ENCODE measurements at regions not wholly inside any gene's neighbourhood (a gene's known extent, or its start where the extent isn't known, plus 50 kb on each side); places are given as distances from the start of the nearest gene placed in this dataset.
"Not testable (repeated sequence)": the region's sequence is repeated elsewhere in the genome, so short reads cannot be mapped to it uniquely, and the experiment has no call there.

DNA sequence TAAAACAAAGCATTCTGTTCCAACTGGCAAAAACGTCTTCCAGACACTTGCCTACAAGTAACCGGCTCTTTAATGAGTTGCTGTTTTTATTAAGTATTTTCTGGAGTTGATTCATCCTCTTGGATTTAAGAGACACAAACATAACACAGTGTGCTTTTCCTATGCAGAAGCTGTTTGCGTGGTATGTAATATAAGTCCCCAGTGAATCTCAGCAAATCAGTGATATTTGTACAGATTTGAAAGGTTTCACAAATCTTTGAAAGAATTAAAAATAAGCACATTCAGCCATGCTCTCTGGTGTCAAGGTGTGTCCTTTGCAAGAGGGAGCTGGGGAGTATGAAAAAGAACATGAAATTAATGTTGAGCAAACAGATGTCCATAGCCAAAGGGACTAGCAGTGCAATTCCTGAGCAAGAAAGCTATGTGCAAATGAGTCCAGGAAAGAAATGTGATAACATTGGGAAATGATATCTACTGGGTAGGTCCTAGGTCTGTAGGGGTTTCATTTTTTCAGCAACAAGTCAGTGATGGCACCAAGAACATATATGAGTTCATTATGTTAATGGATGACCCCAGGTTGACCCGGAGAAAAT lies 170.1 kb upstream of the PHACTR1 start:
- DNase-seq (ENCODE audit: low spot score): no peak

- no peak for DNase-seq (ENCODE audit: low spot score)
Observed at GRCh38 chr6:12548526-12548925, 168.0 kb upstream of the PHACTR1 start.

DNA sequence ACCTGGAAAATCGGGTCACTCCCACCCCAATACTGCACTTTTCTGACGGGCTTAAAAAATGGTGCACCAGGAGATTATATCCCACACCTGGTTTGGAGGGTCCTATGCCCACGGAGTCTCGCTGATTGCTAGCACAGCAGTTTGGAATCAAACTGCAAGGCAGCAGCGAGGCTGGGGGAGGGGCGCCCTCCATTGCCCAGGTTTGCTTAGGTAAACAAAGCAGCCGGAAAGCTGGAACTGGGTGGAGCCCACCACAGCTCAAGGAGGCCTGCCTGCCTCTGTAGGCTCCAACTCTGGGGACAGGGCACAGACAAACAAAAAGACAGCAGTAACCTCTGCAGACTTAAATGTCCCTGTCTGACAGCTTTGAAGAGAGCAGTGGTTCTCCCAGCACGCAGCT lies 167.1 kb upstream of the PHACTR1 start:
- DNase-seq (ENCODE audit: low spot score): not testable (repeated sequence)

DNA sequence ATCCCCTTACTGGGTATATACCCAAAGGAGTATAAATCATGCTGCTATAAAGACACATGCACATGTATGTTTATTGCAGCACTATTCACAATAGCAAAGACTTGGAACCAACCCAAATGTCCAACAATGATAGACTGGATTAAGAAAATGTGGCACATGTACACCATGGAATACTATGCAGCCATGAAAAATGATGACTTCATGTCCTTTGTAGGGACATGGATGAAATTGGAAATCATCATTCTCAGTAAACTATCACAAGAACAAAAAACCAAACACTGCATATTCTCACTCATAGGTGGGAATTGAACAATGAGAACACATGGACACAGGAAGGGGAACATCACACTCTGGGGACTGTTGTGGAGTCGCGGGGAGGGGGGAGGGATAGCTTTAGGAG lies 161.7 kb upstream of the PHACTR1 start:
- not testable (repeated sequence) for DNase-seq (ENCODE audit: low spot score)

DNA sequence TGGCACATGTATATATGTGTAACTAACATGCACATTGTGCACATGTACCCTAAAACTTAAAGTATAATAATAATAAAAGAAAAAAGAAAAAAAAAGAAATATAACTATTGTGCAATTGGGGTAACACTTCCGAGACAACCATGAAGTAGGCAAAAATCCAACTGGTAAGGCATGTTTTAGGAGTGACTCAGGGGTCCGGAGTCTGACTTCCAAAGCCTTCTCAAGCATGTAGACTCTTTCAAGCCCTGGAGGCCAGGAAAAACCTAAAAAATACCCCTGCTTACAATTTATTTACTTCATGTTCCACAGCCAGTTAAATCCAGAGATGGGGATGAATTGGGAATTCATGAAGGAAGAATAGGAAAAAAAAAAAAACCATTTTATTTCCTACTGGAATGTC lies 161.3 kb upstream of the PHACTR1 start:
- no peak for DNase-seq (ENCODE audit: low spot score)

DNA sequence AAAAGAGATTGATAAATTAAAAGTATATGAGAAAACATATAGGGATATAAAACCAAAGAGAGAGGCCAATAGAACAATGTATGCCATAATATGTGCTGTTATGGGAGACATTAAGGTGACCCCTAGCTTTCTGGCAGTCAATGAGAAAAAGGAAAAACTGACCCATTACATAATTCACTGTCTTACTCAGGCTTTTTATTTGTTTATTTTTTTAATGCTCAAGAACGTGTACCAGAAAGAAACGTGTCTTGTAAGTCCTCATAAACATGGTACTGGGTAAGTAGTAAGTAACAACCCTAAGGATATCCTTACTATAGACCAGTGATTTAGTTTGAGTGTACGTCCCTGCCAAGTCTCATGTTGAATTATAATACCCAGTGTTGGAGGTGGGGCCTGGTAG lies 160.8 kb upstream of the PHACTR1 start:
- DNase-seq (ENCODE audit: low spot score): no peak

- no peak for DNase-seq (ENCODE audit: low spot score)
Observed at GRCh38 chr6:12557765-12558164, 158.8 kb upstream of the PHACTR1 start.

GRCh38 chr6:12560315-12560714 lies 156.3 kb upstream of the PHACTR1 start:
- DNase-seq (ENCODE audit: low spot score): no peak

GRCh38 chr6:12566618-12567123 lies 149.9 kb upstream of the PHACTR1 start:
- DNase-seq (ENCODE audit: low spot score): no peak

- no peak for DNase-seq (ENCODE audit: low spot score)
Observed at GRCh38 chr6:12567682-12568081, 148.9 kb upstream of the PHACTR1 start.

GRCh38 chr6:12569646-12570045 lies 146.9 kb upstream of the PHACTR1 start:
- no peak for DNase-seq (ENCODE audit: low spot score)

DNA sequence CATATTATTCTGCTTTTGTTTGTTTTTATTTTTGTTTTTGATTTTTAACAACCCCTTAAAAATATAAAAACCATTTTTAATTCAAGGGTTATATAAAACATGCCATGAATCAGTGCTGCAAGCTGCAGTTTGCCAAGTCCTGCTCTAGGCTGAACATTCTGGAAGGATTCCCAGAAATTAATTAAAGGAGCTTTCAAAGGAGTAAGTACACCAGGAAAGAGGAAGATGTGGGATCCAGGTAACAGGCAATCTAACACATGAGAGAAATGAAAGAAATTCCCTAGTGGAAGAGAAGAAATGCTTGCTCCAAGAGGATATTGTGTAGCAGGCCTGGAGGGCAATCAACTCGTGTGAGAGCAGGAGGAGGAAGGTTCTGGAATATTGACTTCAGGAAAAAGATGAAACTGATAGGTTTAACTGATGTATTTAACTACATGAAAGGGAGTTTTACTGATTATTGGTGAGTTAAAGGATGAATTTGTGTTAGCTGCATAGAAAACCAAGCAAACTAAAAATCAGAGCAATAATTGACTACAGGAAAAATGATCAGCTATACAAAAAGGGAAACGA lies 146.0 kb upstream of the PHACTR1 start:
- DNase-seq (ENCODE audit: low spot score): no peak

GRCh38 chr6:12572896-12573827 lies 143.4 kb upstream of the PHACTR1 start:
- no peak for DNase-seq (ENCODE audit: low spot score)

DNA sequence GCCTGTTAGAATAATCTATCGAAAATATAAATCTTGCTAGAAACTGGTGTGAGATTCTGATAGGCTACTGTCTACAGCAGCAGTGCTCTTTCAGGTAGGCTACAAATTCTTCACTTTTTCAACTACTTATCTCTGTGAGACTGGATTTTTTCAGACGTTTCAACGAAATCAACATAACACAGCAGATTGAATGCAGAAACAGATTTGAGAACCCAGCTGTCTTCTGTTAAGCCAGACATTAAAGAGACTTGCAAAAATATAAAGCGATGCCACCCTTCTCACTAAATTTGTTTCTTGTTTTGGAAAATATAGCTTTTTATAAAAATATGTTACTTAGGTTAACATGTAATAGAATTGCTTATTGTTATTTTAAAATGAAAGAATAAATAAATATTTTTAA lies 140.6 kb upstream of the PHACTR1 start:
- no peak for DNase-seq (ENCODE audit: low spot score)

GRCh38 chr6:12576389-12576788 lies 140.2 kb upstream of the PHACTR1 start:
- DNase-seq (ENCODE audit: low spot score): no peak

DNA sequence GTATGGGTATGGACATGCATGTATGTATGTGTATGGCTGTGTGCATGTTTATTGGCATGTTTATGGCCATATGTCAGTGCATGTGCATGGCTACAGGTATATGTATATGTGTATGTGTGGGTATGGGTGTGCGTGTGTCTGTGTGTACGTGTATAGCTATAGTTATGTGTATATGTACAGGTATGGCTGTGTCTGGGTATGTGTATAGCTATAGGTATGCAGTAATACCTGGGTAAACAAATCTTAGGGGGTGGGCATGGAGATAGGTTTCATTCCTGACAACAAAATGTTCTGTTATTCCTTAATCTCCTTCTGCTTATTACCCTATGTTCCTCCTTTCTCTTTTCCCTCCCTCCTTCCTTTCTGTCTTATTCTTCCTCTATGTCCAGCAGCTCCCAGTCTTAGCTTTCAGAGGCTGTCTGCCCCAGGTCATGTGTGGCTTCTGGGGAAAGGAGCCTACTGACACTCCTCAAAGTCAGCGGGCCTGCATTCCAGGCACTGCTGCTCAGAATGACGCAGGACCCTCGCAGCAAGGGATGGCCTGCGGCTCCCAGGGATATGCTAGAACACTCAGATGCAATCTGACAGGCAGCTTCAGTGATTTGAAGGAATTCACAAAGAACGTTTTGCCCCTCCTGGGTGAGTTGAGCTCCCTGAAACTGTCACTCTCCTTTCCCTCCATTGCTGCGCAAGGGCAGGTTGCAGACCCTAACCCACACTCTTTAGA lies 139.3 kb upstream of the PHACTR1 start:
- no peak for DNase-seq (ENCODE audit: low spot score)

DNA sequence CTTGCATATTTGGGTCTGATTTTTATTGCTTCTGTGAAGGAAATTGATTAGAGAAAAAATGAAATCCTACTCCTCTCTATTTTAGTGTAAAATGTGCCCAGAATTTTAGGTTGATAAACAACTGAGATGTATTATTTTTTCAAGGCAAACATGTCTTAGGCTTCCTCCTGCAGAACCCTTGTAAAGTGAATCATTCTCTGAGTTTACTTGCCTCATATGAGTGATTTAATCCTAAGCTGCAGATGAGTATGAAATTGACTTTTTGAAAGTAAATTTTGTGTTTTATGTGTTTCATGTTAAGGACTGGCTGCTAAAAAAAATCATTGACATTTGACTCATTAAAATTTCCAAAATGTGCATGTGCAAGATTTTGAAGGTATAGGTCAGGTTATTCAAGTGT lies 138.5 kb upstream of the PHACTR1 start:
- no peak for DNase-seq (ENCODE audit: low spot score)

DNA sequence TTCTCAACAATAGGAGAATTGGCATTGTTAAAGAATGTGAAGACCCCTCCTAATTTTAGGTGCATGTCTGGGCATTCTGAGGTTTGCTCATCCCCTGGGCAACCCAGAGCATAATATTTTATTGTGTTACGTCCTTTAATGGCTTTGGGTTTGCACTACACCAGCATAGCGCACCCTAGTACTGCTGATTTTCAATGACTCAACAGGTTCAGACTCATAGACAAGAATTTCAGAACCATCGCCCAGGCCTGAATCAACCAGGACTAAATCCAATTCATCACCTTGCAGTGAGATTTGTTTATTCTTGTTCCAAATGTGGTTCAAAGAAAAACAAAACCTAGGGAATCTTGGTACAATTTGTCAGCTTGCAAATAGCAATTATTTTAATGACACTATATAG lies 137.8 kb upstream of the PHACTR1 start:
- DNase-seq (ENCODE audit: low spot score): no peak

DNA sequence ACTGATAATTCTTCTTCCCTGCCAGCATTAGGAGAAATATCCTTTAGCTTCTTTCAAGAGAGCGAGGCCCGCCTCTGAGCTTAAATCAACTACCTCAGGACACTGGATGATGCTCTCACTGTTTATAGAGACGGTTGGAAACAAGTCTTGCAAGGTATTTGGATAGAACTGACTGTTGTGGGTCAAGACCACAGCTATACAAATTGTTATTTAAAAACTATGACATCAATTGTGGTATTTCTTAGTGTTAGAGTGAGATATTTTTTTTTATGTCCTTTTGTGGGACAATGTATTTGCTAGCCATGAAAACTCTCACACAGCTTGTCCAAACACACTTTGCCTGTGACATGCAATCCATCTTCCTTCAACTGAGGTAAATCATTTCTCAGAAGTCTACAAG lies 136.3 kb upstream of the PHACTR1 start:
- DNase-seq (ENCODE audit: low spot score): no peak

DNA sequence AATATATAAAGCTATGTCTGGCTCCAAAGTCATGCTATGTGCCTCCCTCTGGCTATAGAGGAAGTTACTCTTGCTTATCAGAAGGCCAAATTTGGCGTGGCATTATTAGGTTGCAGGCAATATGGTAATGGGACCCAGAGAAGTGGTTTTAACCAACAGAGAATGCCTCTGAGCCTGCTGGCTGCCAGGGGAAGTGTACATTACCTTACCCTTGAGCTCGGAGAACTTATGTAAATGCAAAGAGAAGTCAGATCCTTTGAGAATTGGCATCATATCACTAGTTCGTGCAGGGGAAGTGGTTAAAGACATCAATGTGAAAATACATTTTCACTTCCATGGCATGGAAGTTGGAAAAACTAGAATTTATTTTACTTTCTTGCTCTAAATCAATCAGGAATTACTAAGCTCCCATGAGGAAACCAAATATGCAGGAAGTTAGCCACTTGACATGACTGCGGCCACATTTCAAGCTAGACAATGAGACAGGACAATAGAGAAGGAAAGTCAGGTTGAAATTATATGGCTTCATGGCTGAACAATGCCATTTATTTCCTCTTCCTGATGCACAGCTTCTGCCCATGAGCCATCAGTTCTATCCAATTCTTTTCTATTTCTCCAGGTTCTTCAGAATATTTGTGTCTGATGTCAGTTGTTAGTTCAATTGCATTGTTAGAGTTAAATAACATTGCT lies 134.0 kb upstream of the PHACTR1 start:
- DNase-seq (ENCODE audit: low spot score): no peak

DNA sequence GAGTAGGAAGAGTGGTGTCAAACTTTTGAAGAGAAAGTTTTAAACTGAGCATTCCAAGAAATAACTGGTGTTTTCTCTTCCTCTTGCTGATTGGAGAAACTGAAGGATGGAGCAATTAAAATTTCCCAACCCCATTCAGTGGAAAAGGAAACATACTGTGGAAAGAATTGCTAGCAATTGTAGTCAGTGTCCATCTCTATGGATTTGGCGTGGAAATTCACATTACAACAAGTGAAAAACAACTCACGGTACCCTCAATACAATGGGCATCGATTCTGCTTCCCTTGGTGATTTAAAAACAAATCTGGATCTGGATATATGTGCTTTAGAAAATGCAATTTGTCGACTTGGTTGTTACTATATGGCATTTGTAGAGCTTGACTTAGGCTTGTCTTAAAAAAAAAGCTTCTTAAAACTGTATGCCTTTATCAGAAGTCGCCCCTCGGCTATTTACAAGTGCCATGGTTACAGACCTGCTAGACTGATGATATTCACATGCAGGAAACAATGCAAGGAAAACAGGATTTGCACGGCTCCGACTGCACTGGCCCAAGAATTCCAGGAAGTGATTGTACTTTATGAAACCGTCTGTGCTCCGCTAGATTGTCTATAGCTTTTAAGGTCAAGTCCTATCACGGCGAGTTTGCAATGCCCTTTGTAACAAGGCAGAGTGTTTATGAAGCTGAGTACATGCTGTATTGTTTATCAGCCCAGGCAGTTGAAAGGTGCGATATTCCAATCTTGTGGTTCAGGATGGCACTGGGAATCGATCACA lies 131.7 kb upstream of the PHACTR1 start:
- no peak for DNase-seq (ENCODE audit: low spot score)
